ENCODE measurements at regions not wholly inside any gene's neighbourhood (a gene's known extent, or its start where the extent isn't known, plus 50 kb on each side); places are given as distances from the start of the nearest gene placed in this dataset.
A peak's percentile ranks its signal among the peaks of the same experiment; 100 is the strongest.
"Not testable (repeated sequence)": the region's sequence is repeated elsewhere in the genome, so short reads cannot be mapped to it uniquely, and the experiment has no call there.

- H3K9me3 ChIP-seq: no peaks in the 10 kb centered on the region
- H3K27me3 ChIP-seq: no peaks in the 10 kb centered on the region
- no peak for DNase-seq
- H3K36me3 ChIP-seq: no peaks in the 10 kb centered on the region
- no peak overlapping the region for H3K4me3 ChIP-seq
These were observed 91.5 kb downstream of the SPRY4 start for GRCh38 chr5:142233083-142234032.

DNA sequence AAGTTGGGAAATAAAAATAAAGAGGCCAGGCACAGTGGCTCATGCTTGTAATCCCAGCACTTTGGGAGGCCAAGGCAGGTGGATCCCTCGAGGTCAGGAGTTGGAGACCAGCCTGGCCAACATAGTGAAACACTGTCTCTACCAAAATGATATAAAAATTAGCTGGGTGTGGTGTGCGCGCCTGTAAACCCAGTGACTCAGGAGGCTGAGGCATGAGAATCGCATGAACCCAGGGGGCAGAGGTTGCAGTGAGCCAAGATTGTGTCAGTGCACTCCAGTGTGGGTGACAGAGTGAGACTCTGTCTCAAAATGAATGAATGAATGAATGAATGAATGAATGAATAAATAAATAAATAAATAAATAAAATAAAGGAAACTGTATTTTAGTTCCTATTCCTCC is 93.9 kb downstream of the SPRY4 start:
- not testable (repeated sequence) for H3K36me3 ChIP-seq, H3K27me3 ChIP-seq
- peak; percentile 31 for DNase-seq

GRCh38 chr5:142225141-142225540 is 99.7 kb downstream of the SPRY4 start:
- no peak for DNase-seq
- Histone ChIP-seq H3K36me3 (no peaks in the 10 kb centered on the region), H3K9me3 (no peaks in the 10 kb centered on the region), H3K4me3 (no peak overlapping the region), H3K27me3 (no peaks in the 10 kb centered on the region)

More for the DNA sequence above, 93.9 kb downstream of the SPRY4 start:
- H3K4me3 ChIP-seq, H3K9me3 ChIP-seq: not testable (repeated sequence)

GRCh38 chr5:142222866-142223558 is 101.8 kb downstream of the SPRY4 start:
- Histone ChIP-seq H3K9me3 (no peaks in the 10 kb centered on the region), H3K27me3 (no peaks in the 10 kb centered on the region), H3K36me3 (no peaks in the 10 kb centered on the region), H3K4me3 (no peak overlapping the region)
- no peak for DNase-seq

DNA sequence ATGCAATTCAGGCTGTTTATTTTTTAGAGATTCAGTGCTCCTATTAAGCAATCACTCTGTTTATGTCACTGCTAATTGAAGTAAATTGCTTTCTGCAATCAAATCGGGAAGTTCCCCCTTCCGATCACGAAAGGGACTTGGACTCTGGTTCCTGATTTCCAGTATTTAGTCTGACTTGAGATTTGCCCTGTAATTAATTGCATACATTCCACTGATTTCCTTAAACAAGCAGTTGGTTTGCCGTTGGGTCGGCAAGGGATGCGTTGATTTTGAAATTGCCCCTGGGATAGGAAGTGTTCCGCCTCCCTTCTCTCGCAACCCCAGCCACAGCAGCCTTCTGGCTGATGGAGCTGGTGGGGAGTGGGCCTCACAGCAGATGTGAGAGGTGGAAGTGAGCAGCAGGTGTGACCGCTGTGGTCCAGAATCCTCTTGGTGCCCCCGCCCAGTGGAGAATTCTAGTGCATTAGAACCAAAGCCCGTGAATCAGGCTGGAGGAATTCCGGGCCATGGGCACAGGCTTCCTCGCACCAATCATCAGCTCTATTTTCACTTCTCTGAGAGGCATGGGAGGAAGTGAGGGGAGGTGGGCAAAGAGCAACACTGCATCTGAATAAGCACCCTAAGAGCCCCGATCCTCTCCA is 102.5 kb downstream of the SPRY4 start:
- no peak for DNase-seq

GRCh38 chr5:142221091-142221860 is 103.5 kb downstream of the SPRY4 start:
- no peak for DNase-seq
- H3K9me3 ChIP-seq: no peaks in the 10 kb centered on the region
- no peaks in the 10 kb centered on the region for H3K36me3 ChIP-seq
- no peak overlapping the region for H3K4me3 ChIP-seq
- no peaks in the 10 kb centered on the region for H3K27me3 ChIP-seq

More for the DNA sequence above, 102.5 kb downstream of the SPRY4 start:
- H3K4me3 ChIP-seq: no peak overlapping the region
- H3K36me3 ChIP-seq: no peaks in the 10 kb centered on the region
- H3K9me3 ChIP-seq: no peaks in the 10 kb centered on the region
- H3K27me3 ChIP-seq: no peaks in the 10 kb centered on the region

GRCh38 chr5:142219146-142219545 is 105.7 kb downstream of the SPRY4 start:
- DNase-seq: no peak
- H3K9me3 ChIP-seq: no peaks in the 10 kb centered on the region
- H3K36me3 ChIP-seq: no peaks in the 10 kb centered on the region
- no peak overlapping the region for H3K4me3 ChIP-seq
- H3K27me3 ChIP-seq: no peaks in the 10 kb centered on the region

DNA sequence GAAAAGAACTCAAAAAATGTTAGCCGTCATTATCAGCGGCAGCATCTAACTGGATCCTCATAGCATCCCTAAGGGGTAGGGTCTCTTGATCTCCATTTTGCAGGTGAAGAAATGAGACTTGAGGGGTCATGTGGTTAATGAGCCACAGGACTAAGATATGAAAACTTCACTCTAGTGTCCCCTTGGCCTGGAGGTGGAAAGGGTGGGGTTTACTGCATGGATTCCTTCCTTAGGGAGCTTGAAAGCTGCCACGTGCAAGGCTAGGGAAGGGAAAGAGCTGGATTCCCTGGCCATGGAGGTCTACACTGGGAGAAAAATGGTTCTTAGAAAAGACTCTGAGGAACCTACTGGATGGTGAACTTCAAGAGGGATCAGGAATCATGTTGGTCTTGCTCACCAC is 107.9 kb downstream of the SPRY4 start:
- no peaks in the 10 kb centered on the region for H3K36me3 ChIP-seq
- no peaks in the 10 kb centered on the region for H3K27me3 ChIP-seq
- H3K9me3 ChIP-seq: no peaks in the 10 kb centered on the region
- H3K4me3 ChIP-seq: no peak overlapping the region
- no peak for DNase-seq

- Histone ChIP-seq H3K27me3 (no peaks in the 10 kb centered on the region), H3K36me3 (no peaks in the 10 kb centered on the region), H3K4me3 (no peak overlapping the region), H3K9me3 (no peaks in the 10 kb centered on the region)
- DNase-seq: peak; percentile 99
These were observed 107.5 kb downstream of the NDFIP1 start for GRCh38 chr5:142215915-142216681.

- DNase-seq: no peak
- H3K9me3 ChIP-seq: no peaks in the 10 kb centered on the region
- H3K4me3 ChIP-seq: no peak overlapping the region
- no peaks in the 10 kb centered on the region for H3K27me3 ChIP-seq
- H3K36me3 ChIP-seq: no peaks in the 10 kb centered on the region
These were observed 104.5 kb downstream of the NDFIP1 start for GRCh38 chr5:142213077-142213476.

DNA sequence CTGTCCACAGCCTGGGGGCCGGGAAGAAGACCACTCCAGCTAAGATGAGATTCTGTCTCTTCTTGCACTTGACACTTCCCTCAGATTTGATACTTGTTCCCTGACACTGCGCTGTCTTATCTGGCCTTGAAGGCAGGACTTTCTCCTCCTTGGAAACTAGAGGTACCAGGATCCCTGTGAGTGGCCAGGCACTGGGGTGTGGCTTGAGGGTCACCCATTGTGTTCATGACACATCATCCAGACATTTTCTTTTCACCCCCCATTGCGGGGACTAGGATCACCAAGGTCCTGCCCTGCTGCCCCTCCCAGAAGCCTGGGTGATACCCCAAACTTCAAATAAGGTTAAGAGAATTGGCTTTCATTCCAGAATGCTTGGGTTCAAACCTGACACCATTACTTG is 103.3 kb downstream of the NDFIP1 start:
- Histone ChIP-seq H3K36me3 (no peaks in the 10 kb centered on the region), H3K9me3 (no peaks in the 10 kb centered on the region), H3K27me3 (no peaks in the 10 kb centered on the region; the same call in 1 of the 2 replicates), H3K4me3 (no peak overlapping the region)
- no peak for DNase-seq

DNA sequence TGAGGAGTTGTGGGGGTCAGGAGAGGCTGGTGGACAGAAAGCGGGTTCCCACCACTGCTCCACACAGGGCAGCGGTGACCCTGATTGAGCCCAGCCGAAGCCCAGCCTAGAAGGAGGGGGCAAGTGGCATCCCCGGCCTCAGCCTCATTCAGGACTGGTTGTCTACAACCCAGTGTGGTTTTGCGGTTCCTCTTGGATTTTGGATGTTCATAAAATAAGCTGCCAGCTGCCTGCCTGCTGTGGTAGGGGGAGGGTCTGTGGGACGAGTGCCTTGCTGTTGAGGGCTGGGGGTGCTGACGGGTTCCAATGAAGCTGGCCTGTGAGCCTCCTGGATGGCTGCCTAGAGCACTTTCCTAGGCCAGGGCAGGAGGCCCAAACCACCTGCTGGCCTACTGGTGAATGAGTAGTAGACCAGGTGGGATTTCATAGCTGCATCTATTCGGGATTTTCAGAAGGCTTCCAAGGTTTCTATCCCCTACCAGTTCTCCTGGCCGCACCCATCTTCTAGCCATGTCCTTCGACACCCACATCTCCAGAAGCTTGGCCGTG is 102.4 kb downstream of the NDFIP1 start:
- no peak for DNase-seq
- H3K36me3 ChIP-seq: no peaks in the 10 kb centered on the region
- no peaks in the 10 kb centered on the region for H3K9me3 ChIP-seq
- no peak overlapping the region for H3K4me3 ChIP-seq
- no peaks in the 10 kb centered on the region; the same call in 1 of the 2 replicates for H3K27me3 ChIP-seq

DNA sequence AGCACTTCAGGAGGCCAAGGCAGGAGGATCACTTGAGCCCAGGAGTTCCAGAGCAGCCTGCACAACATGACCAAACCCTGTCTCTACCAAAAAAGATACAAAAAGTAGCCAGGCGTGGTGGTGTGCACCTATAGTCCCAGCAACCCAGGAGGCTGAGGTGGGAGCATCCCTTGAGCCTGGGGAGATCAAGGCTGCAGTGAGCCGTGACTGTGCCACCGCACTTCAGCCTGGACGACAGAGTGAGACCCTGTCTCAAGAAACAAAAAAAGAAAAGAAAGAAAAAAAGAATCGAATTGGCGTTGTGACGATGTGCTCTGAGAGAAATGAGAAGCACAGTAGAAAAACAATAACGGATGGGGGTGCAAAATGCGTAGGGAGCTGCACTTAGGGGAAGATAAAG is 101.4 kb downstream of the NDFIP1 start:
- no peak for DNase-seq
- Histone ChIP-seq H3K9me3 (no peaks in the 10 kb centered on the region), H3K4me3 (no peak overlapping the region), H3K36me3 (no peaks in the 10 kb centered on the region), H3K27me3 (no peaks in the 10 kb centered on the region; the same call in 1 of the 2 replicates)

GRCh38 chr5:142208777-142209312 is 100.3 kb downstream of the NDFIP1 start:
- DNase-seq: no peak
- no peaks in the 10 kb centered on the region; the same call in 1 of the 2 replicates for H3K27me3 ChIP-seq
- H3K4me3 ChIP-seq: no peak overlapping the region
- no peaks in the 10 kb centered on the region for H3K36me3 ChIP-seq
- H3K9me3 ChIP-seq: no peaks in the 10 kb centered on the region

GRCh38 chr5:142208244-142208643 is 99.7 kb downstream of the NDFIP1 start:
- not testable (repeated sequence) for H3K9me3 ChIP-seq, H3K36me3 ChIP-seq, DNase-seq, H3K27me3 ChIP-seq, H3K4me3 ChIP-seq

Data from MG63 (cell line).